GM12878 (cell line): ENCODE measurements at regions not wholly inside any gene's neighbourhood (a gene's known extent, or its start where the extent isn't known, plus 50 kb on each side); places are given as distances from the start of the nearest gene placed in this dataset.

Experiments
- ATAC-seq: fragments of 200-7000 bp; cut with Tn5 transposase; 3 replicates; pipeline ENCODE4 v1.9.1; 2020; ENCODE audit warnings: mild to moderate bottlenecking, moderate library complexity
- BruUV-seq: library from RNA; stranded (reverse); fragments of 400-500 nt; replicated peaks from 2 replicates; lab custom pipeline; 2021; lab: Mats Ljungman, UMichigan
- CTCF ChIA-PET: fragments of 300-600 bp; sonication (Branson Sonifier 250); formaldehyde crosslinking; extraction: SDS; loops from one replicate; lab custom pipeline; 2021; ENCODE audit warnings: inconsistent platforms; lab: Yijun Ruan, JAX
- POLR2A ChIA-PET: fragments of 350-600 bp; formaldehyde crosslinking; extraction: SDS; loops from one replicate; lab custom pipeline; 2021; ENCODE audit warnings: inconsistent platforms; lab: Charles Lee
- RAD21 ChIA-PET: fragments of 300-600 bp; sonication (Branson Sonifier 250); formaldehyde crosslinking; loops from one replicate; lab custom pipeline; 2023; ENCODE audit warnings: antibody characterized with exemption; ENCODE audit not compliant: unreplicated experiment; lab: Charles Lee
- SMC1A ChIA-PET: fragments of 300-600 bp; sonication (Branson Sonifier 250); formaldehyde crosslinking; loops from one replicate; lab custom pipeline; 2023; ENCODE audit not compliant: unreplicated experiment, uncharacterized antibody; lab: Charles Lee
- DNase-seq: peaks from one replicate; pipeline ENCODE4 v3.0.0-alpha.2; 2011; ENCODE audit warnings: low read depth, low spot score
- FAIRE-seq: peaks from 3 replicates; lab custom pipeline; 2011; peaks lifted over from hg19 to GRCh38; lab: Jason Lieb, UNC
- H2AFZ ChIP-seq: 2 replicates; pipeline ENCODE4 v1.6.0; 2011; ENCODE audit warnings: low read depth, low read length, control low read depth; ENCODE audit not compliant: control insufficient read depth
- H3K27ac ChIP-seq: 2 replicates; pipeline ENCODE4 v1.5.1; 2011; ENCODE audit warnings: control low read depth; ENCODE audit not compliant: control insufficient read depth, insufficient read depth
- H3K27me3 ChIP-seq, 2 experiments: replicated peaks in 1 of 2; 2 replicates each; pipeline versions ENCODE4 v1.6.0 to v1.6.1; 2011; ENCODE audit warnings: low read length in 1 of 2; ENCODE audit not compliant: control insufficient read depth in 2 of 2, insufficient read depth in 2 of 2
- H3K36me3 ChIP-seq, 2 experiments: 2 replicates each; pipeline ENCODE4 v1.5.1; 2011; ENCODE audit warnings: low read length in 1 of 2; ENCODE audit not compliant: control insufficient read depth in 2 of 2, insufficient read depth in 2 of 2
- H3K4me1 ChIP-seq: 2 replicates; pipeline ENCODE4 v1.6.1; 2011; ENCODE audit warnings: mild to moderate bottlenecking, low read length, moderate library complexity, mixed read lengths; ENCODE audit not compliant: control insufficient read depth, insufficient read depth
- H3K4me2 ChIP-seq: 2 replicates; pipeline ENCODE4 v1.6.0; 2011; ENCODE audit warnings: control low read depth; ENCODE audit not compliant: control insufficient read depth, insufficient read depth
- H3K4me3 ChIP-seq: fragments of 200-600 bp; sonication (generic); 2 replicates; pipeline ENCODE4 v1.5.1; 2016
- H3K79me2 ChIP-seq: 2 replicates; pipeline ENCODE4 v1.6.0; 2011; ENCODE audit warnings: low read length; ENCODE audit not compliant: control insufficient read depth, insufficient read depth
- H3K9ac ChIP-seq: 2 replicates; pipeline ENCODE4 v1.8.0; 2011; ENCODE audit warnings: low read length, control low read depth, mixed read lengths; ENCODE audit not compliant: control insufficient read depth, insufficient read depth
- H3K9me3 ChIP-seq: replicated peaks from 3 replicates; pipeline ENCODE4 v1.5.1; 2011; ENCODE audit warnings: mild to moderate bottlenecking, low read length; ENCODE audit not compliant: control insufficient read depth, insufficient read depth
- H4K20me1 ChIP-seq: 2 replicates; pipeline ENCODE4 v1.6.0; 2011; ENCODE audit not compliant: control insufficient read depth, insufficient read depth
- DPF2 ChIP-seq: fragments of 450-650 bp; IDR thresholded peaks from 2 replicates; pipeline ENCODE4 v1.6.1; 2017; ENCODE audit warnings: mild to moderate bottlenecking
- NRF1 ChIP-seq: conservative IDR thresholded peaks from 2 replicates; pipeline ENCODE4 v1.6.1; 2011; ENCODE audit warnings: mild to moderate bottlenecking, low read depth, low read length, improper control_type of control experiment
- RCOR1 ChIP-seq: conservative IDR thresholded peaks from 2 replicates; pipeline ENCODE4 v1.6.1; 2012; ENCODE audit warnings: low read depth, low read length, improper control_type of control experiment
- RFX5 ChIP-seq: IDR thresholded peaks from 2 replicates; pipeline ENCODE4 v1.6.1; 2011; ENCODE audit warnings: low read depth, low read length, improper control_type of control experiment
- RUNX3 ChIP-seq: IDR thresholded peaks from 2 replicates; pipeline ENCODE4 v1.6.1; 2012; ENCODE audit warnings: low read length, inconsistent platforms
- SP1 ChIP-seq: IDR thresholded peaks from one replicate; pipeline ENCODE4 v1.6.1; 2011; ENCODE audit warnings: low read depth, low read length
- USF2 ChIP-seq: IDR thresholded peaks from 2 replicates; pipeline ENCODE4 v1.6.1; 2011; ENCODE audit warnings: low read depth, low read length, improper control_type of control experiment, borderline replicate concordance
- ZBTB4 ChIP-seq: fragments of 450-650 bp; formaldehyde crosslinking; IDR thresholded peaks from 2 replicates; pipeline ENCODE4 v1.4.0; 2022; ENCODE audit warnings: mild to moderate bottlenecking, moderate library complexity
- ZNF384 ChIP-seq: IDR thresholded peaks from 2 replicates; pipeline ENCODE4 v1.6.1; 2012; ENCODE audit warnings: low read depth, mild to moderate bottlenecking, low read length, improper control_type of control experiment, borderline replicate concordance
- WGBS: methylation state at CpG from one replicate; pipeline ENCODE4 v1.1.6; 2016; ENCODE audit warnings: low lambda C conversion rate; ENCODE audit not compliant: insufficient replicate concordance, insufficient coverage; ENCODE audit errors: missing lambda C conversion rate; 5-methylcytosine and 5-hydroxymethylcytosine counted together
- in situ Hi-C: fragments of 300-500 bp; cut with MboI; formaldehyde crosslinking; loops from 9 replicates; pipeline ENCODE4 v1.14.3; 2018; ENCODE audit warnings: mixed read lengths
- intact Hi-C: fragments of 100-400 bp; cut with micrococcal nuclease; formaldehyde crosslinking; loops from one replicate; pipeline ENCODE4 v1.14.2; 2022; ENCODE audit not compliant: unreplicated experiment

- no peak for TF ChIP-seq ZBTB4 (CRISPR knock-in tag)
- no peak for TF ChIP-seq USF2
- TF ChIP-seq SP1, result no peak
- TF ChIP-seq NRF1, result no peak
- TF ChIP-seq DPF2, result no peak
Measured at GRCh38 chr20:51211191-51211590, 188.3 kb upstream of the KCNG1 start (continued).

GRCh38 chr20:51210084-51210483, 187.2 kb upstream of the KCNG1 start:
- intact Hi-C loops, result no loop called here
- Histone ChIP-seq H3K79me2 (no peaks in the 10 kb centered on the region), H3K27me3 (peaks cover 2 to 3% of the 10 kb centered on the region in 2 experiments; a peak in 2 of 4 replicates), H3K9me3 (no peaks in the 10 kb centered on the region), H3K4me2 (no peak overlapping the region), H3K9ac (no peak overlapping the region)
- ChIA-PET POLR2A (no interaction called here), CTCF (interaction anchor here (0.8 to 2.2 kb wide), 4 partner anchors 9 to 98 kb away, joined by 3 to 6 read pairs (median 4); no protein-coding TSS in a partner anchor), SMC1A (interaction anchor here (1.3 kb wide), 1 partner anchor 223 kb away, joined by 3 read pairs; no protein-coding TSS in a partner anchor)
- FAIRE-seq (no peak), DNase-seq (no peak)
- TF ChIP-seq RCOR1 (no peak), RUNX3 (no peak), ZNF384 (no peak), RFX5 (no peak)
- TF ChIP-seq, all 136 proteins: peak for 0
- ATAC-seq, result no peak
- in situ Hi-C loops, result no loop called here
- BruUV-seq, result no TSS peak
- H3K4me1 ChIP-seq, result no peaks in the 10 kb centered on the region
- 0% methylated on average over 1 of the region's 1 CpG for WGBS
- H3K27ac ChIP-seq, result no peak overlapping the region
- no peaks in the 10 kb centered on the region for H4K20me1 ChIP-seq
- RAD21 ChIA-PET, result no interaction called here
- no peaks in the 10 kb centered on the region for H3K36me3 ChIP-seq
- H2AFZ ChIP-seq, result no peak overlapping the region
- no peak overlapping the region for H3K4me3 ChIP-seq
